DOHH2 (cell line): ENCODE measurements at regions not wholly inside any gene's neighbourhood (a gene's known extent, or its start where the extent isn't known, plus 50 kb on each side); places are given as distances from the start of the nearest gene placed in this dataset.

ENCODE experiments used
- CTCF ChIP-seq: fragments of 200-600 bp; sonication (generic); IDR thresholded peaks from one replicate; pipeline ENCODE4 v1.5.1; 2014; ENCODE audit warnings: antibody characterized with exemption, mild to moderate bottlenecking, low read depth, low read length; ENCODE audit not compliant: poor library complexity, severe bottlenecking
- EZH2phosphoT487 ChIP-seq: fragments of 200-600 bp; sonication (generic); IDR thresholded peaks from 2 replicates; pipeline ENCODE4 v1.6.1; 2017; ENCODE audit warnings: borderline replicate concordance, mild to moderate bottlenecking, antibody characterized with exemption, low read length, moderate library complexity, mixed read lengths

- TF ChIP-seq CTCF (no peak), EZH2phosphoT487 (no peak)
These were observed 481.1 kb upstream of the NEGR1 start for GRCh38 chr1:72763481-72763880.
